ENCODE measurements at regions not wholly inside any gene's neighbourhood (a gene's known extent, or its start where the extent isn't known, plus 50 kb on each side); places are given as distances from the start of the nearest gene placed in this dataset.
"Not testable (repeated sequence)": the region's sequence is repeated elsewhere in the genome, so short reads cannot be mapped to it uniquely, and the experiment has no call there.

DNA sequence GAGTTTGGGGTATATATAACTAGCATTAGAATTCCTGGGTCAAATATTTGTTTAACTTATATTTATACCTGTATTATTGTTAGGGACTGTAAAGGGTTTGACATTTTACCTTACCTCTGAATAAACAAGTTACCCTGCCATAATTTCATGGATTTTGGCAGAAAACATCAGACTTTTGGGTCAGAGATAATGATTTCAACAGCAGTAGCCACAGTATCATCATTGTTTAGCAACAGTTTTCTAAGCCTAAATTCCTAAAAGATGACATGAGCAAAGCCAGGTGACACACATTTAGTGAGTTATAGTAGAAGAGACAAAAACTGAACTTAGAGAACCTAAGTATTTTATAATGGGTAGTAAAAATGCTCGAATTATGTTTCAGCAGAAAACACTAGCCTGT lies 954.4 kb downstream of the TRHDE start:
- Mint-ChIP-seq H3K27me3 (ENCODE audit: low read depth) (no peaks in the 10 kb centered on the region), H3K9me3 (no peaks in the 10 kb centered on the region), H3K4me3 (no peak overlapping the region), H3K36me3 (ENCODE audit: insufficient read depth in 1 of 3, low read depth in 3 of 3) (no peaks in the 10 kb centered on the region; a peak in 1 of 7 replicates), H3K4me1 (no peaks in the 10 kb centered on the region), H3K27ac (no peak overlapping the region)
- Histone ChIP-seq H2BK5ac (ENCODE audit: insufficient read length, low read length) (no peak overlapping the region), H2AK5ac (ENCODE audit: insufficient read length, low read length) (no peak overlapping the region), H2BK15ac (ENCODE audit: low read depth, low read length) (no peak overlapping the region), H2BK20ac (ENCODE audit: low read depth, low read length, poor library complexity, severe bottlenecking) (no peak overlapping the region), H4K5ac (ENCODE audit: insufficient read length, low read depth, low read length) (no peak overlapping the region), H3K18ac (ENCODE audit: insufficient read length, low read depth, low read length) (no peak overlapping the region), H3K4me1 (ENCODE audit: insufficient read depth, low read length) (no peaks in the 10 kb centered on the region), H3K27me3 (ENCODE audit: insufficient read depth, low read length) (no peaks in the 10 kb centered on the region), H4K91ac (ENCODE audit: insufficient read length, low read depth, low read length) (no peak overlapping the region), H3K27ac (ENCODE audit: insufficient read length, low read depth, low read length) (no peak overlapping the region), H2AFZ (ENCODE audit: low read length) (no peak overlapping the region), H3K56ac (ENCODE audit: insufficient read length, low read depth, low read length) (no peak overlapping the region), H3K4ac (ENCODE audit: low read depth, low read length) (no peak overlapping the region), H3K14ac (ENCODE audit: insufficient read depth, low read length) (no peak overlapping the region), H3K9ac (ENCODE audit: extremely low read depth, insufficient read length, low read length) (no peak overlapping the region), H3K9me3 (ENCODE audit: control insufficient read depth, low read depth, low read length) (no peaks in the 10 kb centered on the region), H2BK12ac (ENCODE audit: insufficient read length, low read depth, low read length) (no peak overlapping the region), H2BK120ac (ENCODE audit: low read depth, low read length, poor library complexity, severe bottlenecking) (no peak overlapping the region), H3K79me1 (ENCODE audit: insufficient read depth, low read depth, low read length, poor library complexity, severe bottlenecking) (no peaks in the 10 kb centered on the region), H3K79me2 (ENCODE audit: insufficient read depth, low read length) (no peaks in the 10 kb centered on the region), H3K4me2 (ENCODE audit: insufficient read depth, insufficient read length, low read length) (no peak overlapping the region), H4K8ac (replicated peaks; ENCODE audit: insufficient read length, low read depth, low read length) (no peak overlapping the region), H4K20me1 (ENCODE audit: control insufficient read depth, insufficient read depth, insufficient read length) (no peaks in the 10 kb centered on the region), H3T11ph (ENCODE audit: low read length) (no peak overlapping the region), H3K23ac (ENCODE audit: insufficient read length, low read depth, low read length) (no peak overlapping the region), H3K23me2 (ENCODE audit: insufficient read length, low read depth, low read length, poor library complexity, severe bottlenecking) (no peaks in the 10 kb centered on the region)
- TF ChIP-seq, protein P1, sequence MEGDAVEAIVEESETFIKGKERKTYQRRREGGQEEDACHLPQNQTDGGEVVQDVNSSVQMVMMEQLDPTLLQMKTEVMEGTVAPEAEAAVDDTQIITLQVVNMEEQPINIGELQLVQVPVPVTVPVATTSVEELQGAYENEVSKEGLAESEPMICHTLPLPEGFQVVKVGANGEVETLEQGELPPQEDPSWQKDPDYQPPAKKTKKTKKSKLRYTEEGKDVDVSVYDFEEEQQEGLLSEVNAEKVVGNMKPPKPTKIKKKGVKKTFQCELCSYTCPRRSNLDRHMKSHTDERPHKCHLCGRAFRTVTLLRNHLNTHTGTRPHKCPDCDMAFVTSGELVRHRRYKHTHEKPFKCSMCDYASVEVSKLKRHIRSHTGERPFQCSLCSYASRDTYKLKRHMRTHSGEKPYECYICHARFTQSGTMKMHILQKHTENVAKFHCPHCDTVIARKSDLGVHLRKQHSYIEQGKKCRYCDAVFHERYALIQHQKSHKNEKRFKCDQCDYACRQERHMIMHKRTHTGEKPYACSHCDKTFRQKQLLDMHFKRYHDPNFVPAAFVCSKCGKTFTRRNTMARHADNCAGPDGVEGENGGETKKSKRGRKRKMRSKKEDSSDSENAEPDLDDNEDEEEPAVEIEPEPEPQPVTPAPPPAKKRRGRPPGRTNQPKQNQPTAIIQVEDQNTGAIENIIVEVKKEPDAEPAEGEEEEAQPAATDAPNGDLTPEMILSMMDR (conservative IDR thresholded peaks at IDR 0.05): no peak
- WGBS (ENCODE audit: extremely low coverage, insufficient read length, low lambda C conversion rate): no CpG with 5 or more reads among the region's 1 CpG
- DNase-seq: no peak

DNA sequence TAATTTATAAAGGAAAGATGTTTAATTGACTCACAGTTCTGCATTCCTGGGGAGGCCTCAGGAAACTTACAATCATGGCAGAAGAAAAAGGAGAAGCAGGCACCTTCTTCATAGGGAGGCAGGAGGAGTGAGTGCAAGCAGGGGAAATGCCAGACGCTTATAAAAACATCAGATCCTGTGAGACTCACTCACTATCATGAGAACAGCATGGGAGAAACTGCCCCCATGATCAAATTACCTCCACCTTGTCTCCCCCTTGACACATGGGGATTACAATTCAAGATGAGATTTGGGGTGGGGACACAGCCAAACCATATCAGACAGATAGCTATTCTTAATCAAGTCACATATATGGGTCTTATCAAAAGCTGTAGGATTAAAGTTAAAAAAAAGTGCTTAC lies 956.7 kb downstream of the TRHDE start:
- H3K4me2 ChIP-seq (ENCODE audit: insufficient read depth, insufficient read length, low read length); DNase-seq; H2BK5ac ChIP-seq (ENCODE audit: insufficient read length, low read length); H3K4me1 Mint-ChIP-seq; H3K23ac ChIP-seq (ENCODE audit: insufficient read length, low read depth, low read length); H2BK12ac ChIP-seq (ENCODE audit: insufficient read length, low read depth, low read length); H2AFZ ChIP-seq (ENCODE audit: low read length); H4K5ac ChIP-seq (ENCODE audit: insufficient read length, low read depth, low read length); H4K8ac ChIP-seq (replicated peaks; ENCODE audit: insufficient read length, low read depth, low read length); H3K18ac ChIP-seq (ENCODE audit: insufficient read length, low read depth, low read length); H2AK5ac ChIP-seq (ENCODE audit: insufficient read length, low read length); H3T11ph ChIP-seq (ENCODE audit: low read length); H3K36me3 Mint-ChIP-seq (ENCODE audit: insufficient read depth in 1 of 3, low read depth in 3 of 3); H4K91ac ChIP-seq (ENCODE audit: insufficient read length, low read depth, low read length); H3K27me3 Mint-ChIP-seq (ENCODE audit: low read depth); H3K27ac ChIP-seq (ENCODE audit: insufficient read length, low read depth, low read length); H3K9ac ChIP-seq (ENCODE audit: extremely low read depth, insufficient read length, low read length); H3K27ac Mint-ChIP-seq; H3K4me3 Mint-ChIP-seq; H3K4ac ChIP-seq (ENCODE audit: low read depth, low read length); H3K4me1 ChIP-seq (ENCODE audit: insufficient read depth, low read length); H4K20me1 ChIP-seq (ENCODE audit: control insufficient read depth, insufficient read depth, insufficient read length); H3K79me1 ChIP-seq (ENCODE audit: insufficient read depth, low read depth, low read length, poor library complexity, severe bottlenecking); H2BK20ac ChIP-seq (ENCODE audit: low read depth, low read length, poor library complexity, severe bottlenecking); H3K27me3 ChIP-seq (ENCODE audit: insufficient read depth, low read length); H3K14ac ChIP-seq (ENCODE audit: insufficient read depth, low read length); H3K56ac ChIP-seq (ENCODE audit: insufficient read length, low read depth, low read length); H3K9me3 ChIP-seq (ENCODE audit: control insufficient read depth, low read depth, low read length); H3K79me2 ChIP-seq (ENCODE audit: insufficient read depth, low read length); H2BK15ac ChIP-seq (ENCODE audit: low read depth, low read length); H3K23me2 ChIP-seq (ENCODE audit: insufficient read length, low read depth, low read length, poor library complexity, severe bottlenecking); H2BK120ac ChIP-seq (ENCODE audit: low read depth, low read length, poor library complexity, severe bottlenecking); H3K9me3 Mint-ChIP-seq: not testable (repeated sequence)
- no CpG with 5 or more reads among the region's 1 CpG for WGBS (ENCODE audit: extremely low coverage, insufficient read length, low lambda C conversion rate)

Measured in H9 (cell line).